ENCODE measurements at regions not wholly inside any gene's neighbourhood (a gene's known extent, or its start where the extent isn't known, plus 50 kb on each side); places are given as distances from the start of the nearest gene placed in this dataset.
"Not testable (repeated sequence)": the region's sequence is repeated elsewhere in the genome, so short reads cannot be mapped to it uniquely, and the experiment has no call there.

- Histone ChIP-seq H3K4me1 (ENCODE audit: control insufficient read depth, extremely low read depth, insufficient read depth, low read length) (no peaks in the 10 kb centered on the region), H3K4me2 (ENCODE audit: extremely low read depth, insufficient read depth, low read length) (no peak overlapping the region), H3K27ac (ENCODE audit: insufficient read depth, low read length) (no peak overlapping the region), H3K9ac (ENCODE audit: insufficient read depth, low read length) (no peak overlapping the region), H3K79me2 (ENCODE audit: control insufficient read depth, insufficient read depth, low read length) (no peaks in the 10 kb centered on the region), H3K27me3 (ENCODE audit: control insufficient read depth, insufficient read depth, low read length) (no peaks in the 10 kb centered on the region), H3K4me3 (replicated peaks in 1 of 4; ENCODE audit: control extremely low read depth in 1 of 4, insufficient read depth in 1 of 4, low read depth in 3 of 4, low read length in 4 of 4) (no peak overlapping the region), H4K20me1 (ENCODE audit: control insufficient read depth, extremely low read depth, insufficient read depth, low read length) (no peaks in the 10 kb centered on the region), H2AFZ (ENCODE audit: low read length) (no peak overlapping the region), H3K36me3 (ENCODE audit: control insufficient read depth, insufficient read depth, low read length) (no peaks in the 10 kb centered on the region), H3K9me3 (ENCODE audit: control insufficient read depth, insufficient read depth, low read depth, low read length) (no peaks in the 10 kb centered on the region)
- no peak for TF ChIP-seq EZH2 (IDR thresholded peaks at IDR 0.05; ENCODE audit: low read length, missing control alignments)
- TF ChIP-seq, protein P1, sequence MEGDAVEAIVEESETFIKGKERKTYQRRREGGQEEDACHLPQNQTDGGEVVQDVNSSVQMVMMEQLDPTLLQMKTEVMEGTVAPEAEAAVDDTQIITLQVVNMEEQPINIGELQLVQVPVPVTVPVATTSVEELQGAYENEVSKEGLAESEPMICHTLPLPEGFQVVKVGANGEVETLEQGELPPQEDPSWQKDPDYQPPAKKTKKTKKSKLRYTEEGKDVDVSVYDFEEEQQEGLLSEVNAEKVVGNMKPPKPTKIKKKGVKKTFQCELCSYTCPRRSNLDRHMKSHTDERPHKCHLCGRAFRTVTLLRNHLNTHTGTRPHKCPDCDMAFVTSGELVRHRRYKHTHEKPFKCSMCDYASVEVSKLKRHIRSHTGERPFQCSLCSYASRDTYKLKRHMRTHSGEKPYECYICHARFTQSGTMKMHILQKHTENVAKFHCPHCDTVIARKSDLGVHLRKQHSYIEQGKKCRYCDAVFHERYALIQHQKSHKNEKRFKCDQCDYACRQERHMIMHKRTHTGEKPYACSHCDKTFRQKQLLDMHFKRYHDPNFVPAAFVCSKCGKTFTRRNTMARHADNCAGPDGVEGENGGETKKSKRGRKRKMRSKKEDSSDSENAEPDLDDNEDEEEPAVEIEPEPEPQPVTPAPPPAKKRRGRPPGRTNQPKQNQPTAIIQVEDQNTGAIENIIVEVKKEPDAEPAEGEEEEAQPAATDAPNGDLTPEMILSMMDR (conservative IDR thresholded peaks at IDR 0.05 in 1 of 2, IDR thresholded peaks at IDR 0.05 in 1 of 2; ENCODE audit: low read depth in 1 of 2, low read length in 2 of 2), result no peak
- DNase-seq (ENCODE audit: low read depth in 2 of 2), result no peak
Observed at GRCh38 chr7:109639561-109639960, 1069.9 kb downstream of the DNAJB9 start.

GRCh38 chr7:109641445-109641844, 1071.8 kb downstream of the DNAJB9 start:
- Histone ChIP-seq H4K20me1 (ENCODE audit: control insufficient read depth, extremely low read depth, insufficient read depth, low read length) (no peaks in the 10 kb centered on the region), H3K9ac (ENCODE audit: insufficient read depth, low read length) (no peak overlapping the region), H3K36me3 (ENCODE audit: control insufficient read depth, insufficient read depth, low read length) (no peaks in the 10 kb centered on the region), H3K27me3 (ENCODE audit: control insufficient read depth, insufficient read depth, low read length) (no peaks in the 10 kb centered on the region), H3K9me3 (ENCODE audit: control insufficient read depth, insufficient read depth, low read depth, low read length) (no peaks in the 10 kb centered on the region), H3K27ac (ENCODE audit: insufficient read depth, low read length) (no peak overlapping the region), H3K4me2 (ENCODE audit: extremely low read depth, insufficient read depth, low read length) (no peak overlapping the region), H3K4me3 (replicated peaks in 1 of 4; ENCODE audit: control extremely low read depth in 1 of 4, insufficient read depth in 1 of 4, low read depth in 3 of 4, low read length in 4 of 4) (no peak overlapping the region), H3K4me1 (ENCODE audit: control insufficient read depth, extremely low read depth, insufficient read depth, low read length) (no peaks in the 10 kb centered on the region), H2AFZ (ENCODE audit: low read length) (no peak overlapping the region), H3K79me2 (ENCODE audit: control insufficient read depth, insufficient read depth, low read length) (no peaks in the 10 kb centered on the region)
- TF ChIP-seq EZH2 (IDR thresholded peaks at IDR 0.05; ENCODE audit: low read length, missing control alignments), result no peak
- TF ChIP-seq, protein P1 (conservative IDR thresholded peaks at IDR 0.05 in 1 of 2, IDR thresholded peaks at IDR 0.05 in 1 of 2; ENCODE audit: low read depth in 1 of 2, low read length in 2 of 2), result no peak
- no peak for DNase-seq (ENCODE audit: low read depth in 2 of 2)

- Histone ChIP-seq H3K4me3 (replicated peaks in 1 of 4; ENCODE audit: control extremely low read depth in 1 of 4, insufficient read depth in 1 of 4, low read depth in 3 of 4, low read length in 4 of 4) (no peak overlapping the region), H3K79me2 (ENCODE audit: control insufficient read depth, insufficient read depth, low read length) (no peaks in the 10 kb centered on the region), H2AFZ (ENCODE audit: low read length) (no peak overlapping the region), H3K36me3 (ENCODE audit: control insufficient read depth, insufficient read depth, low read length) (no peaks in the 10 kb centered on the region), H3K9ac (ENCODE audit: insufficient read depth, low read length) (no peak overlapping the region), H3K4me2 (ENCODE audit: extremely low read depth, insufficient read depth, low read length) (no peak overlapping the region), H3K27me3 (ENCODE audit: control insufficient read depth, insufficient read depth, low read length) (no peaks in the 10 kb centered on the region), H3K9me3 (ENCODE audit: control insufficient read depth, insufficient read depth, low read depth, low read length) (no peaks in the 10 kb centered on the region), H4K20me1 (ENCODE audit: control insufficient read depth, extremely low read depth, insufficient read depth, low read length) (no peaks in the 10 kb centered on the region), H3K27ac (ENCODE audit: insufficient read depth, low read length) (no peak overlapping the region), H3K4me1 (ENCODE audit: control insufficient read depth, extremely low read depth, insufficient read depth, low read length) (no peaks in the 10 kb centered on the region)
- no peak for DNase-seq (ENCODE audit: low read depth in 2 of 2)
- TF ChIP-seq, protein P1 (conservative IDR thresholded peaks at IDR 0.05 in 1 of 2, IDR thresholded peaks at IDR 0.05 in 1 of 2; ENCODE audit: low read depth in 1 of 2, low read length in 2 of 2), result no peak
- no peak for TF ChIP-seq EZH2 (IDR thresholded peaks at IDR 0.05; ENCODE audit: low read length, missing control alignments)
Observed at GRCh38 chr7:109646124-109646523, 1076.5 kb downstream of the DNAJB9 start.

DNA sequence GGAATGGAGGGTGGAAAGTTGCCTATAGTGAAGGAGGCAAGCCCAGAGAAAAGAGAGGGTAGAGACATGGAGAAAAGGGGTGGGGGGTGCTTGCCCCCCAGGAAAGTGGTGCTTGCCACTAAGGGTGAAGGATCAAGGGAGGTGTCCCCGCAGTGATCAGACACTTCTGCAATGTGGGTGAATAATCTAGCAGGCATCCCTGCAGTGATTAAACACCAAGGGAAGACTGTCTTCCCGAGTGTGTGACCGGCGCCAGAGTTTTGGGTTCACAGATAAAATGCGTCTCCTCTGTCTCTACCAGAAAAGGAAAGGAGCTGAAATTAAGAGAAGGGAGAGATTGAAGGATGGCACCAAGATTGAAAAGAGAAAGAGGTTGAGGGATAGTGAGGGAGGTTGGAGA, 1076.9 kb downstream of the DNAJB9 start:
- not testable (repeated sequence) for H3K27ac ChIP-seq (ENCODE audit: insufficient read depth, low read length); H3K36me3 ChIP-seq (ENCODE audit: control insufficient read depth, insufficient read depth, low read length); H3K4me2 ChIP-seq (ENCODE audit: extremely low read depth, insufficient read depth, low read length); H2AFZ ChIP-seq (ENCODE audit: low read length); H3K9me3 ChIP-seq (ENCODE audit: control insufficient read depth, insufficient read depth, low read depth, low read length); DNase-seq (ENCODE audit: low read depth in 2 of 2); H3K79me2 ChIP-seq (ENCODE audit: control insufficient read depth, insufficient read depth, low read length); H4K20me1 ChIP-seq (ENCODE audit: control insufficient read depth, extremely low read depth, insufficient read depth, low read length); H3K9ac ChIP-seq (ENCODE audit: insufficient read depth, low read length); H3K27me3 ChIP-seq (ENCODE audit: control insufficient read depth, insufficient read depth, low read length); H3K4me1 ChIP-seq (ENCODE audit: control insufficient read depth, extremely low read depth, insufficient read depth, low read length); H3K4me3 ChIP-seq (replicated peaks in 1 of 4; ENCODE audit: control extremely low read depth in 1 of 4, insufficient read depth in 1 of 4, low read depth in 3 of 4, low read length in 4 of 4)

- H3K79me2 ChIP-seq (ENCODE audit: control insufficient read depth, insufficient read depth, low read length); H2AFZ ChIP-seq (ENCODE audit: low read length); H3K4me3 ChIP-seq (replicated peaks in 1 of 4; ENCODE audit: control extremely low read depth in 1 of 4, insufficient read depth in 1 of 4, low read depth in 3 of 4, low read length in 4 of 4); H3K27me3 ChIP-seq (ENCODE audit: control insufficient read depth, insufficient read depth, low read length); H4K20me1 ChIP-seq (ENCODE audit: control insufficient read depth, extremely low read depth, insufficient read depth, low read length); H3K4me1 ChIP-seq (ENCODE audit: control insufficient read depth, extremely low read depth, insufficient read depth, low read length); H3K27ac ChIP-seq (ENCODE audit: insufficient read depth, low read length); H3K9me3 ChIP-seq (ENCODE audit: control insufficient read depth, insufficient read depth, low read depth, low read length); H3K9ac ChIP-seq (ENCODE audit: insufficient read depth, low read length); DNase-seq (ENCODE audit: low read depth in 2 of 2); H3K36me3 ChIP-seq (ENCODE audit: control insufficient read depth, insufficient read depth, low read length); H3K4me2 ChIP-seq (ENCODE audit: extremely low read depth, insufficient read depth, low read length): not testable (repeated sequence)
Observed at GRCh38 chr7:109647263-109647662, 1077.6 kb downstream of the DNAJB9 start.

Data from fibroblast of lung (primary cell).